NCI-H2107 (cell line): ENCODE measurements at regions not wholly inside any gene's neighbourhood (a gene's known extent, or its start where the extent isn't known, plus 50 kb on each side); places are given as distances from the start of the nearest gene placed in this dataset.

Source experiments
- DNase-seq: peaks from one replicate; lab custom pipeline; 2025; lab: John Stamatoyannopoulos, UW

DNA sequence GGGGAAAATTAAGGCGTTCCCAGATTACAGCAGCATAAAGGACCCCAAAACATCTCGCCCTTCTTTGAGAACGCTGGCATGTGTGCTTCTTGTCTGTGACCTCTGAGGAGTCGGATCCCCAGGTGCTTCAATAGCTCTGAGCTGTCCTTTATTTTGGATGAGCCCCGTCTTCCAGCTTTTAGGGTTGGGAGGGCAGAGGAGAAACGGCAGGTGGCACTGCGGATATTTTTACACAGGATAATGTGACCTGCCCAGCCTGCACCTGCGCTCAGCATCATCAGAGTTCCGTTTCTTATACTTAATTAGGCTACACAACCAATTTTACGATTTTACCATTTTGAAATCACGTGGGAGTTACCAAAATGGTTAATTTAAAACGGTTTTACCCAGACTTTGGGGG is 147.7 kb upstream of the RPS6KA2 start:
- DNase-seq, result no peak

DNA sequence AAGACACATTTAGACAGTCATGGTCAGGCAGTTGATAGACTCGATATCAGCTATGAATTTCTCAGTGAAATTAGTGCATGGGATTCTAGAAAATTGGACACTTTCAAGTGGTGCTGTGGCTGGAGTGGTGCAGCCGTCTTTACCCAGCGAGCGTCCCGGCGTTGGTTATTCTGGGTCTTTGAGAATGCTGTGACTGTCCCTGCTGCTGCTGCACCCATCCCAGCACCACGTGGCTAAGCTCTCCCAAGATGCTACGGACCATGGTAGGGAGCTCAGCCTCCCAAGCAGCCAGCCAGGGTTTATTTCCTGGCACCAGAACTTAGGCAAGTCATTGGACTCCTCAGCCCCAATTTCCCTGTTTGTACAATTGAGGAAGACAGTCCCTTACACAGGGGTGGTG is 147.2 kb upstream of the RPS6KA2 start:
- no peak for DNase-seq

DNA sequence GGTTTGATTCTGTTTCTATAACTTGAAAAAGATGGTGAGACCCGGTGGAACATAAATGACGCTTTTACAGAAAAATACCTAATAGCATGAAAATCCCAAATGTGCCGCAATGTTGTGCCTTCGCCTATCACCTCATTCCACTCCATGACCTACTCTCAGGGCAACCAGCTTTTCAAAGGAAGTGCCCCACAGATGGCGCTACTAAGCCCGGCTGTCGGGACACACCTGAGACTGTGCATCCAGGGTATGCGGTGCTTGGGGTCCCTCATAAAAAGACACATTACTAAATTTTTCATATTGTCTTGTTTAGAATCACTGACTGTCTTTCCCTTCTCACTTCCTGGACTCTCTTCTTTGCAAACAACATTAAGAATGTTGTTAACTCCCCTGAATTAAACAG is 145.5 kb upstream of the RPS6KA2 start:
- DNase-seq, result no peak

DNA sequence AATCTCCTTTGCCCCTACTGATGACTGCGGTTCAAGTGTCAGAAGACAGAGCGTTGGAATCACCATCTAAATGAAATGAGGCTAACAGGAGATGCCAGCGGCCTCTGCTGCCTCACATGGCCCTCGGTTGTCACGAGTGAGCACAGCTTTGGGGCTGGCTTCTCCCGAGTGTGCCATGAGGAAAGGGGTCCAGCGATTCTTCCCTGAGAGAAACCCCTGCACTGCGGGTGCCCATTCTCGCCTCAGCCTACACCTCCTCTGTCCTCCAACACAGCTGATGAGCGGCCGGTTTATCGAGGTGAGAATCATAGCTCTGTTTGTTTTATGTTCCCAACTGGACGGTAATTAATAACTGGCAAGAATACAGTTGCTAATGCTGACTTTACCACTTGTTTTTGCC is 144.7 kb upstream of the RPS6KA2 start:
- DNase-seq, result no peak

DNA sequence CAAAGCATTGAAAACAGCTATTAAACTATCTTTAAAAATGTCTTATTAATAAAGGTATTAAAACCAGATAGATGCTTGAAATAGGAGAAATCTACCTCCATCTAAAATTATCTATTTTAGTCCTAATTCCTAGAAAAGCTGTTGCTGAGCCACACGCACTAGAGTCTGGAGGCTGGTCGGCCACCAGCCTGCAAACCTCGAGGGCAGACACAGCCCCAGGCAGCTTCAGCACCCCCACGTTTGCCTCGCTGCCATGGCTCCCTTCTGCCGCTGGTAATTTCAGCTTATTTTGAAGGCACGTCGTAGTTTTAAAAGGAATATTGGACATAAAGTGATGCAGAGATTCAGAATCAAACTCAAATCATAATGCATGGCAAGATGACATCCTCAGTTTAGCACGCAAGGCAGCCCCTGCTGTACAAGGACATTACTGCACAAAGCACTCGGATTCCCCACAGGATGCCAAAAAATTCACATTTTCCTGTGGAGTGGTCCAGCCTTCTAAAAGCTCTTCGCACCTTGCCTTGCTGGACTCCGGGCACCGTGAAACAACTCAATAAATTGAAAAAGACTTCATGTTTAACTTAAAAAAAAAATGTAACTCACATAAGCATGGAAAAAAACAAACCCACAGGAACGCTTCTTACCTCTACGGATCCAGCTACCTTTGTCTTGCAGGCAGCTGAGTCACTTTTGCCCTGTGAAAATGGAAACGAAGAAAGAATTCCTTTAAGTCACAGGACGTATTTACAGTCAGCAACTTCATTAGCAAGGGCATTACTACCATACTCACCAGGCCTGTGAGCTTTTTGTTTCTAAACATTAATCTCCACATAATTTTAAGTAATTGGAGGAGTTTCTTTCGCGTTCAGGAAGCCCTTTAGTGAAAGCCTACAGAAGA is 143.4 kb upstream of the RPS6KA2 start:
- DNase-seq, result no peak

DNA sequence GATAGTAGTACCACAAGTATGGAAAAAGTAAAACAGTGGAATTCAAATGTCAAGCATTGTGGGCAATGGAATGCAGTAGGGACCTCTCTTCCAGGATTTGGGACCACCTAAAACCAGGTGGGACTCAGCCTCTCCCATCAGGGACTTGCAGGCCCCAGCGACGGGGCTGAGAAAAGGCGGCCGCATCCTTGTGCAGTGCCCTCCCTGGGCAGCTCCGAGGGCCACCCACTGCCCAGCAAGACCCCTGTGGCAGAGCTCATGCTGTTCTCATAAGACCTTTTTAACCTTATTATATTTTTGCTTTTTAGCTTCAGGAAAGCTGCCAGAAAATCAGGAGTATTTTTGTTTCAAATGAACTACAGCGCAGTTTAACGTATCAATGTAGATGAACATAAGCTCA is 142.6 kb upstream of the RPS6KA2 start:
- no peak for DNase-seq

DNA sequence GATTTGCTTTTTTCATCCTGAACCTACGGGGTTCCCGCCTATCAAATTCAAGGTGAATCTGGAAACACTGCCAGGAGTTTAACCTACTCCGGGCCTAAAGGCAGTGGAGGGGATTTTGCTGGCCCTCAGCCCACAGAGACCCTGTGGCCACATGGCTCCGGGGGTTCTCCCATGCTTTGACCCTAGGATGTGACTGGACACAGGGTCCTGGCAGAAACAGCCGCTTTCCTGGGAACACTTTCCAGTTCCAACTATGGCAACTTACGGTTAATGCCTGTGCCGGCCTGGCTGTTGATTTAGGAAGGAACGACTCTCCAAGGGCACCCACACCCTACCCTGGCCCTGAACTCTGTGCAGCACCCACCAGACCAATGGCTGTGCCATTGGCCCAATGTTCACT is 141.7 kb upstream of the RPS6KA2 start:
- no peak for DNase-seq

DNA sequence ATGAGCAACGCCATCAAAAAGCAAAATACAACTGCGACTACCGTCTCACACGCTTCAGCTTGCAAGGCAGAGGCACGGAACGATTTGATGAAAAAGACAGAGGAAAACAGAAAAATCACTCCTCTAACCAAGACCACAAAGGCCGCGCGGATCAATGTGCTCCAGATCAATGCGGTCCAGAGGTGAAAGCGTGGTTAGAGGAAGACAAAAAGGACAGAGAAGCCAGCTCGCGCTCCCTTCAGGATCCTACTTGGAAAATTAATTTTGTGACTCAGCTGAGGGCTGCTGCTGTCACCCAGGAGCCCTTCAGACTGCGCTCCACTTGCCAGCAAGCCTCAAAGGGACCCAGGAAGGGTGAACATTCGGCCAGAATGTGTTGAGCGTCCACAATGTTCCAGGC is 140.2 kb upstream of the RPS6KA2 start:
- DNase-seq, result no peak

DNA sequence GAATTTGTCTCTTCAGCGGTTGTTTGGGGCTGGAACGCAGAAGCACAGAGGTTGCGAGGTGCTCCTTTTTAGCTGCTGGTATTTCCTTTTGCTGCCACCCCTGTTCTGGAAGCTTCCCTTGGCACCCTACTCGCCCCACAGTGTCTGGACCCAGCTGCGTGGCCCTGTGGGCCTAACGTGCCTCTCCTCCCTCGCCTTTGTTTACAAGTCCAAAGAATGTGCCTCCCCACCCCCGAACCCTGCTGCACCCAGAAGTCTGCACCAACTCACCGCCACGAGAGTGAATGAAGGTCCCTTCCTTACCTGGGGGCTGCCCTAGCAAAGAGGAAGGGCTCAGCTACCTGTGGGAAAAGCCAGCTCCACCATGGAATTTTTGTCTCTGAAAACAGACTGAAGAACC is 139.7 kb upstream of the RPS6KA2 start:
- DNase-seq, result no peak

DNA sequence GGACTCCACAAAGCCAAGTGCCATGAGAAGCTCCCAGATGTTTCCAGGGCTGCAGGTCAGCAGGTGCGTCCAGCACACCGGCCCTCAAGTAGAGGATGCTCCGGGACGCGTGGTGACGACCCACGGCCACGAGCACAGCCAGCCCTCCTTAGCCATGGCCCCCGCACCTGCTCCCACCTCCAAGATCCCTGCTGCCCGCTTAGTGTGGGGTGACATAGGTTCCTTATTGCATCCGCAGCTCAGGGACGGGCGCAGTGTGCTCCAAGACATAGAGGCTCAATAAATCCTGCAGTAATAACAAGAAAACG is 138.1 kb upstream of the RPS6KA2 start:
- no peak for DNase-seq

DNA sequence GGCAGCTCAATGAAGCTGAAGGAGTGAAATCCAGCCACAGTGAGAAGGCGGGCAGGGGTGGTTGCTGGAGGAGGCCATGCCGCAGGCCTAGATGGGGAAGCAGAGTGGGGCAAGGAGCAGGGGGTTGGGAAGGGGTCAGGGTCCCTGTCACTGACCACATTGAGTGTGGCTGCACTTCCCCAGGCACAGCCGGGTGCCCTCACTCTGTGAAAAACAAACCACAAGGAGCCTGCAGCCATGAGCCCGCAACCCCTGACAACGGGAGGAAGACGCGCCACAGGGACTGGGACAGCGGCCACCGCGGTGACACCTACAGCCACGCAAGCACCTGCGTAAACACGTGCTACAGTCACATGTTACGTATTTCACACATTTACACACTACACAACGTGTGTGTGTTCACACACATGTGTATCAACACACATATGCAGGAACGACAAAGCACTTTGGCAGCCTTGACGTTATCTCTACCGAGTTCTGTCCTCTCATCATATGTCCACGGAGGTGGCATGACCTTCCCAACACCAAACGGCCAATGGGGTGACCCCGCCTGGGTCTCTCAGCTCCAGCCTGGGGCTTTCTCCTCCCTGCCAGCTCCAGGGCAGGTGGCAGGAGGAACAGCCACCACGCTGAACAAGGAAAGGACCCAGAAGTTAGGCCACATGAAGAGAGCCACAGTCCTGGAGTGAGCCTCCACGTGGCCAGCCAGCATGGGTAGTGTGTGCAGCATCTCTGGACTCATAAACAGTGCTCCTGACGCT is 137.6 kb upstream of the RPS6KA2 start:
- no peak for DNase-seq

DNA sequence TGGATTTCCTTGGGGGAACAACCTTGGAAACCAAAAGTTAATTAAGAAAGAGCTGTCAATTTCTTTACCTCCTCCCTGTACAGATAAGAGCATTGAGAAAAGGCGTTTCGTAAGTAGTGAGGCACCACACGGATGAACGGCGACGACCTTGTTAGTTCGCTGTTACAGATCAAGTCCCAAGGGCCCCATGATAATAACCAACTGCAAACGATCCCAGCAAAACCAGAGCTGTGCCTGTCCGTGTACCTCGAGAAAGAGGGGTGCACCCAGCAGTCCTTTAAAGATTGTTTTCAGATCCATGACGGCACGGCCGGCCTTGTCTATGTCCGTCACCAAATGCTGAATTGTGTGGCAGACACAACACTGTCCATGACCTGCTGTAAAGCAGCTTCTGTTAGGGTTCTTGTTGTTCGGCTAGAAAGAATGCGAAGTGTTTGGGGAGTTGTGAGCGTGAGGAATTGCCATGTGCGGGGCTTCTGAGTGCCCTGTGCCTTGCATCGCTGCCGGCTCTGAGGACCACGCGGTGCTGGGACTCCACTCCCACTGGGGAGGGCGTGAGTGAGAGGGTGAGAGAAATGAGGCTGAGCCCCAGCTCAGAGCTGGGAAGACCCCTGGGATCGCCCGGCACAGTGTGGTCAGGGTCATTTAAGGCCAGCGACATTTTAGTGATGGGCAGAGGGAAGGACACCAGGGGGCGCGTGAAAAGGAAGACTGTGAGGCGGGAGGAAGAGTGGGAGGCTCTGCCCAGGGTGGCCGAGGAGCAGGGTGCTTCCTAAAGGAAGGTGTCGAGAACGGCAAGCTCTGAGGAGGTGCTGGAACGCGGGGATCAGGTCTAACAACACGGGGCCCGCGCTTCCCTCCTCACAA is 136.8 kb upstream of the RPS6KA2 start:
- DNase-seq, result no peak

DNA sequence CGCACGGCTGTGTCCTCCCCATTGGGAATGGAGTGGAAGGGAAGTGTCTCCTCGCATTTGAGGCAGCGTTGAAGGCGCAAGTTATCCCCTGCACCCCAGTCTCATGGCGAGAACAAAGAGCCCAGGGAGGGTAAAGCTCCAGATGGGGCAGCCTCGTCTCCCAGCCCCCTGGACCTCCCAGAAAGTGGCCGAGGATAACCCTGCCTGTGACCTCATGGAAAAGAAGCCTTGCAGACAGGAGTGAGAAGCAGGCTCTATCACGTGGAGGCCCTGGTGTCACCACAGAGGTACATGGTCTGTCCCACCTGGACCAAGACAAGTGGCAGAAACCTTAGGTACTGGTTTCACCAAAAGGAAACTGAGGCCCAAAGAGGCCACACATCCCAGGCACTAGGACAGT is 134.8 kb upstream of the RPS6KA2 start:
- DNase-seq, result no peak

DNA sequence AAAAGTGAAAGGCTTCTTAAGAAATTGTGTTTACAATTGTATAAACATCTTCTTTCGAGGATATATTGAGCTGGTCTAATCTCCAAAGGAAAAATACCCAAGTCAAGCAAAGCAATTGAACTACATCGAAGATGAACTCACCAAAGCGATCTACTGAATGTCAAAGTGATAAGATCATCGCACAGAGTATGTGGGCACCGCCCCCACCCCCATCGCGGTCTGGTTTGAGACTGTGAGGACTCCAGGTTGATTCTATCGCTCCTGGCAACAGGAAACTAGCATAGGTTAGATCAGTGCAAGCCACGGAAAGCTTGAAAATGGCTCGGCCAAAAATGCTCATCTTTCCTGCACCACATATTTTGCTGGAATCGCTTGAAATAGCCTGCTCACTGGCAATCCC is 133.2 kb upstream of the RPS6KA2 start:
- DNase-seq, result no peak

DNA sequence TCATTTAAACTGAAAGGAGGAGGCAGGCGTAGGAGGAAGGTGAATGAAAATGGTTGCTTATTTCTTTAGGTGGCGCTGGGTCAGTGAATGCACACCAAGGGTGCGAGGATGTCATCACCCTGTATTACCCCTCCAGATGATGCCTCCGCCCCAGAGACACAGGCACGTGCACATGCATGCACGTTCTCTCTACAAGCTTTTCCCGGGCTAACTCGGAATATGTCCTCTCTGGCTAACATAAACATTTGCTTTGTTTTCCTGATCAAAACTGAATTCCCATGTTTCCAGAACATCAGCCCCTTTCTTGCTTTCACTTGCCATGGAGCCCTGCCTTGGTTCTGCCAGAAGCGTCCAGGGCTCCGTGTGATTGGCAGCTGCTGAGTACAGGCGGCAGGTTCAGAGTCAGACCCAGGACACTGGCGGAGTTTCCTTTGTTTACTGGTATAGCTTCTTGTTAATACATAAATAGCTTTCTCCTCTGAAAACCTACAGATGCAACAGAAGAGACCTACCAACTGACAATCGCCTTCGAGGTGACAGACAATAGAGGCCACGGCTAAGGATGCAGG is 131.2 kb upstream of the RPS6KA2 start:
- DNase-seq, result no peak

DNA sequence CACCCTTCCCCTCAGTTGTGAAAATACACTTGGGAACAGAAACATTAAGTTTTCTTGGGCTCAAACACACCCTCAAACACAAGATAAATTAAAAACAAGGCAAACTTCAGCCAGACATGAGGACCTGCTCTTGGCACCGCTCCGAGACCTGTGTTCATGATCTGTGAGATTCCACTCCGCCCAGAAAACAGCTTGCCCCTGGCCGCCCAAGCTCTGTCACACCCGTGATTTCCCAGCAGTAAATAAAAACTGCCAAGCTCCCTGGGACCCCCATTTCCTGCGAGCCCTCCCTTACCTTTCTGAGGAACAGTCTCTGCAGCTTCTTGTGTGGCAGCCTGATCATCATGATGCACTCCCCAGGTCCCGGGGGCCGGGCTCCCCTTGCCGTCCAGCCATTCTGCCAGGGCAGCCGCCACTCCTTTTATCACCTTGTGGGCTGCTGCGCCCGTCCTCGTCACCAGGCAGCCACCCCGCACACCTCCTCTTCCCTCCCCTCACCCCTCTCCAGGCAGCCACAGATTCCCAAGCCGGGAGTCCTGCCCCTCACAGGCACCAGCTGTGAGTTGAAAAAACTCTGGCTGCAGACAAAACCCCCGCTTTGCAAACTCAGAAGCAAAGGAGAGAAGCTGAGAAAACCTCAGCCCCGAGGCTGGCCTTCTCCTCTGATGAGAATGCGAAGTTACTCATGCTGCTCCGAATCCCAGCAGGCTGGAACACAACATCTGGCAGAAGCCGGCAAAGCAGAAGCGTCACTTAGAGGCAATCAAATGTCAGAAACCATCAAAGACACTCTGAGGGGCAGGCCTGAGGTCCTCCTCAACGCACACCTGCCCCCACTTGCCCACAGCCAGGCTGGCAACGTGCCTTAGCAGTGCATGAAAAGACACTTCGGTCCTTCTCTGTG is 130.4 kb upstream of the RPS6KA2 start:
- DNase-seq, result no peak

DNA sequence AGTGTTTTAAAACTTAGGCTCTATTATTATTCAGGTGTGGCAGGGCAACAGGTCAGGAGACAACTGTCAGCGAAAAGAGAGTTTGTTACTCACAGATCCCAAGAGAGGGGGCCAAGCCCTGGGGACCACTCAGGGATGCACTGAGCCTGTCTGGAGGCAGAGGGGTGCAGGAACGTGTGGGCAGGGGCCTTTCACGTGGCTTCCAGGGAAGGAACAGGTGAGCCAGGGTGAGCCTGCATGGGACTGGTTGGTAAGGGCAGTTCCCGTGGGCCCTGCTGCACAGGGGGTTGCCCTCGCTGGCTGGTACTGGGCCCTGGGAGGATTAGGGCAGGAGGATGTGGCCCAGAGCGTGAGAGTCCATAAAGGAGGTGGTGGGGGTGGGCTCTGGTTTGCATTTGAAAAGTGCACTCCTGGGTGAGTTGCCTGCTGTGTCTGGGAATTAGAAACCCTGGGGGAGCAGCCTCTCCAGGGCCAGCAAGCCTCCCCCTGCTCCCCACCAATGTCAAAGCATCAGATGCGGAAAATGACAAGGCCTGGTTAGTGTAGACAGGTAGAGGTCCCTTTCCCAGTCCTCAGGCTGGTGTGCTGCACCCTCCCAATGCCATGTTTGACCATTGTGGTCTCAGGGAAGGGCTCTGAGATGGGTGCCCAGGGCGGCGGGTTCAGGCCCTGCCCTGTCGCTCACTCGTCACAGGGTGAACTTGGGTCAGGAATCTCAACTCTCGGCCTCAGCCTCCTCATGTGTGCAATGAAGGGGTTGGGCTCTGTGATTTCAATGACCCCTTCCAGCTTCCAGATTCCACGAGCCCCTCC is 127.4 kb upstream of the RPS6KA2 start:
- DNase-seq, result no peak

DNA sequence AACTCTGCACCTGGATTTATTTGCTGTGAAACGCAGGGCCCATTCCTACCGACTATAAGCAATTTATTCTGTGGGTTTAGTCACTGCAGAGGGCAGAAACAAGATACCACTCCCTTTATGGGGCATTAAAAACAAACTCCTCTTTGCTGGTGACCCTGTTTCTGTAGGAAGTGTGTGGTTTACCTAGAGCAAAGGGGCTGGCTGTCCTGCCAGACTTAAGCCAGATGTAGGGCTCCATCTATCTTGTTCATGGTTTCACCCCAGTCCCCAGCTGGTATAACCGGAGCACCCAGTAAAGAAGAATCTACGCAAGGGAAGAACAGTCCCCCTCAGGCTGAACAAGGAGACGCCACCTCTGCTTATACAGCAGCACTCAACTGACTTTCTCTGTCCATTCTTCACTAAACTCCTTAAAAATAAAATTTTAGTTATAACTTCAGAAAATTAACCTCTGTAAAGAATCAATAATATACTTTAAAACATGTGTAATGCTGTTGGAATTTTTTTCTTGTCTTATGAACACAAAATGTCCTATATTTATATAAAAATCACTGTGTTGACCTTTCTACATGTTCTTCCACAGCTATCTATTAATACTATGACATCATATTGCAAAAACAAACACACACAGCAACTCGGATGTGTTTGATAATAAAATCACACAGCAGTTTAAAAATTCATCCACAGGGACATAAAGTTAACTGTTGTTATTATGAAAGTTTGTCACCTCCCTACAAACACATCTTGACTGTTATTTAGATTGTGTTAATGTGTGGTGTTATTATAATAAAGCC is 126.1 kb upstream of the RPS6KA2 start:
- no peak for DNase-seq

DNA sequence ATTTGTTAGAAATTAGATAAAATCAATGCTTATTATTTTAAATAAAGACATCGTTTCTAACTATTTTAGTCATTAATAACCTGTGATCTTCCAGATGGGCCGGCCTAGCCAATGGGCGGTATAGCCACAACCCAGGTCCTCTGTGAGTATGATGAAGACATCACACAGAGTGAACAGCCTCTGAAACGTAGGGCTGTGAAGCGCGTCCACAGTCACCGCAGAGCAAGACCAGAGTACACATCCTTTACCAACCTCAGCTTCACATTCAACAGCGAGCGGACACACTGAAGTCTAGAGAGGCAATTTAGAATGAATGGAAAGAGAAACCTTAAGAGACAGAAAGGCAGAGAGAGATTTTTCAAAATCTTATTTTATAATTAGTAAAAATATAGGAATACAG is 125.0 kb upstream of the RPS6KA2 start:
- no peak for DNase-seq
